Astrocyte (in vitro differentiated cells and primary cell): ENCODE measurements at regions not wholly inside any gene's neighbourhood (a gene's known extent, or its start where the extent isn't known, plus 50 kb on each side); places are given as distances from the start of the nearest gene placed in this dataset.

ENCODE experiments used
- DNase-seq: peaks from one replicate; pipeline ENCODE4 v3.0.0-alpha.2; 2010; ENCODE audit warnings: low read depth
- FAIRE-seq: peaks from 2 replicates; lab custom pipeline; 2011; peaks lifted over from hg19 to GRCh38; lab: Jason Lieb, UNC
- H2AFZ ChIP-seq: 2 replicates; pipeline ENCODE4 v1.6.0; 2012; ENCODE audit warnings: low read depth, low read length, inconsistent platforms
- H3K27ac ChIP-seq: 2 replicates; pipeline ENCODE4 v1.5.1; 2011; ENCODE audit warnings: low read depth, low read length, inconsistent platforms
- H3K27me3 ChIP-seq: 2 replicates; pipeline ENCODE4 v1.6.0; 2011; ENCODE audit warnings: low read length, inconsistent platforms; ENCODE audit not compliant: insufficient read depth
- H3K36me3 ChIP-seq: 2 replicates; pipeline ENCODE4 v1.5.1; 2011; ENCODE audit warnings: low read length, inconsistent platforms; ENCODE audit not compliant: insufficient read depth
- H3K4me1 ChIP-seq: 2 replicates; pipeline ENCODE4 v1.5.1; 2011; ENCODE audit warnings: low read length, inconsistent platforms; ENCODE audit not compliant: insufficient read depth
- H3K4me2 ChIP-seq: 2 replicates; pipeline ENCODE4 v1.6.0; 2012; ENCODE audit warnings: low read length, inconsistent platforms
- H3K4me3 ChIP-seq: 2 replicates; pipeline ENCODE4 v1.5.1; 2011; ENCODE audit warnings: low read depth, mild to moderate bottlenecking, low read length, inconsistent platforms; ENCODE audit not compliant: insufficient read depth
- H3K79me2 ChIP-seq: 2 replicates; pipeline ENCODE4 v1.6.0; 2012; ENCODE audit warnings: mild to moderate bottlenecking, low read length, inconsistent platforms; ENCODE audit not compliant: insufficient read depth
- H3K9ac ChIP-seq: 2 replicates; pipeline ENCODE4 v1.6.0; 2012; ENCODE audit warnings: mild to moderate bottlenecking, low read length, inconsistent platforms
- H3K9me3 ChIP-seq: 2 replicates; pipeline ENCODE4 v1.5.1; 2012; ENCODE audit warnings: low read depth, mild to moderate bottlenecking, low read length, inconsistent platforms; ENCODE audit not compliant: insufficient read depth
- H4K20me1 ChIP-seq: 2 replicates; pipeline ENCODE4 v1.6.0; 2012; ENCODE audit warnings: low read length, inconsistent platforms; ENCODE audit not compliant: insufficient read depth
- H3K27ac Mint-ChIP-seq: one replicate; pipeline ENCODE4 v1.8.0; 2021; ENCODE audit warnings: mild to moderate bottlenecking, mixed read lengths; ENCODE audit not compliant: unreplicated experiment
- H3K27me3 Mint-ChIP-seq: one replicate; pipeline ENCODE4 v1.8.0; 2021; ENCODE audit warnings: low read depth, mixed read lengths; ENCODE audit not compliant: unreplicated experiment
- H3K36me3 Mint-ChIP-seq: one replicate; pipeline ENCODE4 v1.8.0; 2021; ENCODE audit warnings: low read depth, mixed read lengths; ENCODE audit not compliant: unreplicated experiment
- H3K4me1 Mint-ChIP-seq: one replicate; pipeline ENCODE4 v1.8.0; 2021; ENCODE audit warnings: low read depth, mixed read lengths; ENCODE audit not compliant: unreplicated experiment
- H3K4me3 Mint-ChIP-seq: one replicate; pipeline ENCODE4 v1.8.0; 2021; ENCODE audit warnings: mild to moderate bottlenecking, moderate library complexity, mixed read lengths; ENCODE audit not compliant: unreplicated experiment
- H3K9me3 Mint-ChIP-seq: one replicate; pipeline ENCODE4 v1.8.0; 2021; ENCODE audit warnings: mild to moderate bottlenecking, mixed read lengths; ENCODE audit not compliant: unreplicated experiment
- CTCF ChIP-seq: IDR thresholded peaks from 2 replicates; pipeline ENCODE4 v1.5.1; 2011; ENCODE audit warnings: low read depth, mild to moderate bottlenecking, inconsistent platforms, low read length, moderate library complexity; ENCODE audit not compliant: insufficient read depth
- EZH2 ChIP-seq: IDR thresholded peaks from 2 replicates; pipeline ENCODE4 v1.6.1; 2012; ENCODE audit warnings: mild to moderate bottlenecking, low read length, inconsistent platforms; ENCODE audit not compliant: insufficient read depth

GRCh38 chr14:22479132-22479531, 109.9 kb downstream of the DAD1 start:
- no peaks in the 10 kb centered on the region for H3K9me3 Mint-ChIP-seq
- H3K4me1 Mint-ChIP-seq: peaks cover 38% of the 10 kb centered on the region
- no peak overlapping the region for H3K4me3 ChIP-seq
- no peaks in the 10 kb centered on the region for H3K36me3 Mint-ChIP-seq
- no peak overlapping the region for H3K4me2 ChIP-seq
- no peaks in the 10 kb centered on the region for H3K36me3 ChIP-seq
- H3K4me1 ChIP-seq: peaks cover 16% of the 10 kb centered on the region
- H3K4me3 Mint-ChIP-seq: no peak overlapping the region
- H3K27ac Mint-ChIP-seq: no peak overlapping the region
- no peaks in the 10 kb centered on the region for H4K20me1 ChIP-seq
- no peak overlapping the region for H3K27ac ChIP-seq
- TF ChIP-seq EZH2 (no peak), CTCF (no peak)
- H3K79me2 ChIP-seq: no peaks in the 10 kb centered on the region
- no peak for FAIRE-seq
- H2AFZ ChIP-seq: no peak overlapping the region
- H3K9me3 ChIP-seq: no peaks in the 10 kb centered on the region
- H3K27me3 ChIP-seq: peaks cover 4% of the 10 kb centered on the region
- no peak overlapping the region for H3K9ac ChIP-seq
- peaks cover 10% of the 10 kb centered on the region for H3K27me3 Mint-ChIP-seq
- DNase-seq: no peak

- Histone ChIP-seq H3K9me3 (no peaks in the 10 kb centered on the region), H3K27me3 (peaks cover 4% of the 10 kb centered on the region), H3K79me2 (no peaks in the 10 kb centered on the region), H3K4me2 (no peak overlapping the region), H3K4me1 (peaks cover 12% of the 10 kb centered on the region), H3K9ac (no peak overlapping the region), H2AFZ (no peak overlapping the region), H3K27ac (no peak overlapping the region), H3K4me3 (no peak overlapping the region), H3K36me3 (no peaks in the 10 kb centered on the region), H4K20me1 (no peaks in the 10 kb centered on the region)
- Mint-ChIP-seq H3K9me3 (no peaks in the 10 kb centered on the region), H3K4me1 (peaks cover 34% of the 10 kb centered on the region), H3K4me3 (no peak overlapping the region), H3K27ac (no peak overlapping the region), H3K27me3 (peaks cover 8% of the 10 kb centered on the region), H3K36me3 (no peaks in the 10 kb centered on the region)
- TF ChIP-seq CTCF (no peak), EZH2 (no peak)
- FAIRE-seq (no peak), DNase-seq (peak; percentile 18)
These were observed 110.4 kb downstream of the DAD1 start for GRCh38 chr14:22478670-22479069.

GRCh38 chr14:22478247-22478646, 110.8 kb downstream of the DAD1 start:
- Histone ChIP-seq H3K4me3 (no peak overlapping the region), H3K79me2 (no peaks in the 10 kb centered on the region), H2AFZ (no peak overlapping the region), H3K9ac (no peak overlapping the region), H3K36me3 (no peaks in the 10 kb centered on the region), H3K27ac (no peak overlapping the region), H3K27me3 (peaks cover 4% of the 10 kb centered on the region), H3K4me1 (peaks cover 12% of the 10 kb centered on the region), H3K9me3 (no peaks in the 10 kb centered on the region), H4K20me1 (no peaks in the 10 kb centered on the region), H3K4me2 (no peak overlapping the region)
- Mint-ChIP-seq H3K27me3 (peaks cover 8% of the 10 kb centered on the region), H3K27ac (no peak overlapping the region), H3K9me3 (no peaks in the 10 kb centered on the region), H3K4me3 (no peak overlapping the region), H3K4me1 (peaks cover 30% of the 10 kb centered on the region), H3K36me3 (no peaks in the 10 kb centered on the region)
- TF ChIP-seq CTCF (no peak), EZH2 (no peak)
- DNase-seq: no peak
- no peak for FAIRE-seq
